K562 (cell line): ENCODE measurements at regions not wholly inside any gene's neighbourhood (a gene's known extent, or its start where the extent isn't known, plus 50 kb on each side); places are given as distances from the start of the nearest gene placed in this dataset.

Experiments
- ATAC-seq: fragments of 200-7000 bp; cut with Tn5 transposase; 3 replicates; pipeline ENCODE4 v1.9.1; 2020; ENCODE audit warnings: moderate library complexity
- BruUV-seq: library from RNA; stranded (reverse); fragments of 400-500 nt; replicated peaks from 2 replicates; lab custom pipeline; 2021; lab: Mats Ljungman, UMichigan
- CTCF ChIA-PET: fragments of 300-600 bp; formaldehyde crosslinking; extraction: SDS; loops from one replicate; lab custom pipeline; 2021; ENCODE audit warnings: low intra/inter-chr PET ratio; lab: Yijun Ruan, JAX
- POLR2A ChIA-PET: fragments of 300-600, 350-650 bp; sonication (Branson Sonifier 250); formaldehyde crosslinking; extraction: SDS; loops from one replicate; lab custom pipeline; 2021; ENCODE audit warnings: antibody characterized with exemption, inconsistent platforms; lab: Yijun Ruan, JAX
- DNase-seq, 4 experiments: peaks; one replicate each; pipeline versions ENCODE4 v3.0.0 to v3.0.0-alpha.2; 2011 to 2018; ENCODE audit warnings: low spot score in 3 of 4, mixed read lengths in 3 of 4; ENCODE audit errors: extremely low read depth in 1 of 4
- FAIRE-seq: peaks from 2 replicates; lab custom pipeline; 2011; peaks lifted over from hg19 to GRCh38; lab: Jason Lieb, UNC
- H2AFZ ChIP-seq: 2 replicates; pipeline ENCODE4 v1.6.0; 2011; ENCODE audit warnings: low read depth, low read length, control low read depth, inconsistent platforms
- H3K27ac ChIP-seq: fragments of 200-600 bp; 3 replicates; pipeline ENCODE4 v1.8.0; 2011; ENCODE audit warnings: low read depth, mild to moderate bottlenecking, control low read depth, inconsistent platforms, low read length, moderate library complexity, mixed read lengths; ENCODE audit errors: extremely low read depth
- H3K27me3 ChIP-seq, 2 experiments: fragments of 300-600 bp in 1 of 2; 2 replicates in 1 of 2; 3 replicates in 1 of 2; pipeline versions ENCODE4 v1.6.0 to v1.8.0; 2011; ENCODE audit warnings: inconsistent platforms in 2 of 2, low read length in 2 of 2, mild to moderate bottlenecking in 1 of 2, mixed read lengths in 1 of 2, moderate library complexity in 1 of 2; ENCODE audit not compliant: control insufficient read depth in 2 of 2, insufficient read depth in 2 of 2
- H3K36me3 ChIP-seq: fragments of 300-600 bp; 3 replicates; pipeline ENCODE4 v1.8.0; 2011; ENCODE audit warnings: mild to moderate bottlenecking, low read length, inconsistent platforms; ENCODE audit not compliant: control insufficient read depth, insufficient read depth
- H3K4me1 ChIP-seq, 2 experiments: fragments of 200-600 bp in 1 of 2; replicated peaks in 1 of 2; 2 replicates in 1 of 2; 3 replicates in 1 of 2; pipeline versions ENCODE4 v1.5.1 to v1.8.0; 2011; ENCODE audit warnings: inconsistent platforms in 2 of 2, low read length in 2 of 2, mild to moderate bottlenecking in 1 of 2, mixed read lengths in 1 of 2, moderate library complexity in 1 of 2; ENCODE audit not compliant: control insufficient read depth in 2 of 2, insufficient read depth in 2 of 2
- H3K4me2 ChIP-seq: 2 replicates; pipeline ENCODE4 v1.6.1; 2011; ENCODE audit warnings: low read length, control low read depth, inconsistent platforms, mixed read lengths; ENCODE audit not compliant: insufficient read depth
- H3K4me3 ChIP-seq: fragments of 200-600 bp; sonication (generic), shearing (Covaris generic); 2 replicates; pipeline ENCODE4 v1.5.1; 2016; ENCODE audit warnings: control low read depth, inconsistent platforms
- H3K79me2 ChIP-seq: fragments of 200-600 bp; 3 replicates; pipeline ENCODE4 v1.8.0; 2011; ENCODE audit warnings: low read length, inconsistent platforms; ENCODE audit not compliant: control insufficient read depth, insufficient read depth
- H3K9ac ChIP-seq, 2 experiments: 2 replicates each; pipeline versions ENCODE4 v1.6.0 to v1.6.1; 2011; ENCODE audit warnings: low read depth in 2 of 2, low read length in 2 of 2, control low read depth in 1 of 2, inconsistent platforms in 1 of 2, mild to moderate bottlenecking in 1 of 2, mixed read lengths in 1 of 2; ENCODE audit not compliant: insufficient read depth in 1 of 2
- H3K9me1 ChIP-seq: one replicate; pipeline ENCODE4 v1.6.0; 2011; ENCODE audit warnings: inconsistent platforms, mild to moderate bottlenecking, low read length, moderate library complexity; ENCODE audit not compliant: control insufficient read depth, insufficient read depth
- H3K9me3 ChIP-seq: replicated peaks from 2 replicates; pipeline ENCODE4 v1.5.1; 2011; ENCODE audit warnings: low read depth, low read length, inconsistent platforms; ENCODE audit not compliant: control insufficient read depth, insufficient read depth
- H4K20me1 ChIP-seq: replicated peaks from 2 replicates; pipeline ENCODE4 v1.6.1; 2011; ENCODE audit warnings: low read length, inconsistent platforms, mixed read lengths; ENCODE audit not compliant: control insufficient read depth, insufficient read depth
- ETS2 ChIP-seq: IDR thresholded peaks from 2 replicates; pipeline ENCODE4 v1.6.1; 2016; ENCODE audit warnings: borderline replicate concordance, missing genetic modification characterization, mild to moderate bottlenecking, moderate library complexity, missing compliant biosample characterization; ENCODE audit not compliant: poor library complexity, severe bottlenecking
- FOXM1 ChIP-seq, 2 experiments: fragments of 450-650 bp in 1 of 2; sonication (generic) in 1 of 2; formaldehyde crosslinking in 1 of 2; IDR thresholded peaks; 2 replicates each; pipeline versions ENCODE4 v1.6.1 to v1.9.0; 2017 to 2022; ENCODE audit warnings: low read depth in 2 of 2, mild to moderate bottlenecking in 2 of 2, missing genetic modification reagents in 1 of 2, moderate library complexity in 1 of 2
- HMG20A ChIP-seq: fragments of 450-650 bp; formaldehyde crosslinking; conservative IDR thresholded peaks from 2 replicates; pipeline ENCODE4 v1.4.0; 2020; ENCODE audit warnings: mild to moderate bottlenecking, mixed read lengths
- IFI16 ChIP-seq: fragments of 250-450 bp; sonication (Bioruptor Pico); IDR thresholded peaks from 2 replicates; pipeline ENCODE4 v2.1.2; 2022; ENCODE audit warnings: mild to moderate bottlenecking, inconsistent platforms
- MAFF ChIP-seq: IDR thresholded peaks from 2 replicates; pipeline ENCODE4 v1.6.1; 2012; ENCODE audit warnings: low read length, improper control_type of control experiment
- RBM22 ChIP-seq: fragments of 200-400 bp; formaldehyde crosslinking; IDR thresholded peaks from 2 replicates; pipeline ENCODE4 v1.6.1; 2018; ENCODE audit warnings: low read length, low read depth; ENCODE audit not compliant: poor library complexity, severe bottlenecking
- RFX1 ChIP-seq: fragments of 450-650 bp; IDR thresholded peaks from 2 replicates; pipeline ENCODE4 v1.6.1; 2016; ENCODE audit warnings: mild to moderate bottlenecking, moderate library complexity
- SUPT5H ChIP-seq: fragments of 450-650 bp; IDR thresholded peaks from 2 replicates; pipeline ENCODE4 v1.6.1; 2016
- ZEB2 ChIP-seq: fragments of 450-650 bp; IDR thresholded peaks from 2 replicates; pipeline ENCODE4 v1.6.1; 2016
- ZNF121 ChIP-seq: sonication (generic); formaldehyde crosslinking; conservative IDR thresholded peaks from 2 replicates; pipeline ENCODE4 v1.8.0; 2022; ENCODE audit warnings: missing genetic modification reagents
- WGBS: fragments of 100-300 bp; shearing (Covaris generic); methylation state at CpG from one replicate; pipeline ENCODE4 v1.1.6; 2016; ENCODE audit warnings: low coverage, mixed read lengths; ENCODE audit not compliant: insufficient coverage; ENCODE audit errors: missing lambda C conversion rate; 5-methylcytosine and 5-hydroxymethylcytosine counted together
- in situ Hi-C: fragments of 300-500 bp; cut with MboI; formaldehyde crosslinking; loops from 4 replicates; pipeline ENCODE4 v1.15.0; 2018; ENCODE audit warnings: inconsistent platforms, mixed read lengths
- intact Hi-C: fragments of 100-400 bp; cut with micrococcal nuclease; formaldehyde crosslinking; loops from 2 replicates; pipeline ENCODE4 v1.14.2; 2022
- TF ChIP-seq, protein P1 (sequence below): conservative IDR thresholded peaks from 2 replicates; pipeline ENCODE4 v1.6.1; 2011; ENCODE audit warnings: low read depth, mild to moderate bottlenecking, low read length; ENCODE audit not compliant: control insufficient read depth
- TF ChIP-seq, protein P2 (sequence below): fragments of 250-450 bp; sonication (Bioruptor Pico); IDR thresholded peaks from 2 replicates; pipeline ENCODE4 v1.5.1; 2021; ENCODE audit warnings: mild to moderate bottlenecking
- TF ChIP-seq, protein P3 (sequence below): fragments of 250-450 bp; sonication (Bioruptor Pico); IDR thresholded peaks from 2 replicates; pipeline ENCODE4 v1.5.0; 2021; ENCODE audit warnings: mild to moderate bottlenecking, moderate library complexity

DNA sequence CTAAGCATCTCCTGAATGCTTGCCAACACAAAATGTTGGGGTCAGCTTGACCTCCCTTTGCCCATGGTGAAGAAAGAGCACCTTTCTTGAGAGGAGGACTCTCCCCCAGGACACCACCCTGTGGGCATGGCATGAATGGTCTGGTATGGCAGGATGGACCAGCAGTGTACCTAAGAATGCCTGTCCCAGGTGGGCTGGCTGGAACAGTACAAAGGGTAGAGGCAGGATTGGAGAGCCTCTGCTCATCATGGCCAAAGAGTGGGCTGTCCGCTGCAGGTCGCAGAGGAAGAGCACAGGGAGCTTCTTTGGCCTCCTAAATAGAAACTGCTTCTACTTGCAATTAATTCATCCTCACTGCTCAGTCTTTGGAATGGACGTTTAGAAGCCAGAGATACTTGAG lies 131.6 kb upstream of the OSMR start (continued):
- TF ChIP-seq MAFF (no peak), IFI16 (CRISPR knock-in tag) (no peak), ZEB2 (no peak)
- TF ChIP-seq, protein P1, sequence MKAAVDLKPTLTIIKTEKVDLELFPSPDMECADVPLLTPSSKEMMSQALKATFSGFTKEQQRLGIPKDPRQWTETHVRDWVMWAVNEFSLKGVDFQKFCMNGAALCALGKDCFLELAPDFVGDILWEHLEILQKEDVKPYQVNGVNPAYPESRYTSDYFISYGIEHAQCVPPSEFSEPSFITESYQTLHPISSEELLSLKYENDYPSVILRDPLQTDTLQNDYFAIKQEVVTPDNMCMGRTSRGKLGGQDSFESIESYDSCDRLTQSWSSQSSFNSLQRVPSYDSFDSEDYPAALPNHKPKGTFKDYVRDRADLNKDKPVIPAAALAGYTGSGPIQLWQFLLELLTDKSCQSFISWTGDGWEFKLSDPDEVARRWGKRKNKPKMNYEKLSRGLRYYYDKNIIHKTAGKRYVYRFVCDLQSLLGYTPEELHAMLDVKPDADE: no peak

DNA sequence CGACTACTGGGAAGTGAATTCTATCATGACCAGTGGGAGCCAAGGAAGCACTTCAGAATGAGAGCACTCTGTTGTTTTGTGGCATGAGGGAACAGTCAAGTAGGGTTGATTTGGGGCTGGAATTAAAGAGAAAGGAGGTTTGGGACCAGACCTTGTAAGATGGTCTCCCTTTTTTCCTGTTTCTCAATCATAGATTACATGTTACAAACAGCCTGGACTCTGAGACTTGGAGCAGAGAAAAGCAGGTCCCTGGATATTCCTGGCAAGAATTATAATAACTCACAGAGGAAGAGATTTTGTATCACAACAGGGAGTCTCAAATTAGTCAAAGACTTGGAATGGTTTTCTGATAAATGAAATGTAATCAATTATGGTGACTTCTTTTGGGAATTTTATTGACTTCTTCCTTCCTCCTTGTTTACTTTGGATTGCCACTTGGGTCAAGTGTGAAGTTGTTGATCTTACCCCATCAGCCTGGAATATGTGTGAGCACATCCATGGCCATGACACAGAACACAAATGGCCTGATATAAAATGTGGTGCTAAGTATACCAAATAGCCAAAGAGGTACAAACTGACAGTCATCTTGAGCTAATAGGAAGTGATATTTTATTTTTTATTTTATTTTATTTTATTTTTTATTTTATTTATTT lies 131.0 kb upstream of the OSMR start:
- no TSS peak for BruUV-seq
- H3K27ac ChIP-seq: no peak overlapping the region
- FAIRE-seq: no peak
- intact Hi-C loops (no loop called here), in situ Hi-C loops (no loop called here)
- ATAC-seq: no peak
- no peak overlapping the region for H3K9ac ChIP-seq
- CTCF ChIA-PET: no interaction called here
- DNase-seq: no peak
- no peaks in the 10 kb centered on the region for H3K36me3 ChIP-seq
- H3K9me1 ChIP-seq: no peaks in the 10 kb centered on the region
- 0% methylated on average over 1 of the region's 1 CpG for WGBS
- no peaks in the 10 kb centered on the region for H4K20me1 ChIP-seq
- H3K4me1 ChIP-seq: no peaks in the 10 kb centered on the region
- H3K27me3 ChIP-seq: peaks cover 3 to 10% of the 10 kb centered on the region in 2 experiments; a peak in 1 of 5 replicates
- POLR2A ChIA-PET: interaction anchor here (0.8 kb wide), 1 partner anchor 8 kb away, joined by 5 read pairs; no protein-coding TSS in a partner anchor
- H3K79me2 ChIP-seq: no peaks in the 10 kb centered on the region
- no peak overlapping the region for H3K4me3 ChIP-seq
- H3K9me3 ChIP-seq: no peaks in the 10 kb centered on the region
- no peak overlapping the region for H2AFZ ChIP-seq
- H3K4me2 ChIP-seq: no peak overlapping the region
- TF ChIP-seq, protein P2, sequence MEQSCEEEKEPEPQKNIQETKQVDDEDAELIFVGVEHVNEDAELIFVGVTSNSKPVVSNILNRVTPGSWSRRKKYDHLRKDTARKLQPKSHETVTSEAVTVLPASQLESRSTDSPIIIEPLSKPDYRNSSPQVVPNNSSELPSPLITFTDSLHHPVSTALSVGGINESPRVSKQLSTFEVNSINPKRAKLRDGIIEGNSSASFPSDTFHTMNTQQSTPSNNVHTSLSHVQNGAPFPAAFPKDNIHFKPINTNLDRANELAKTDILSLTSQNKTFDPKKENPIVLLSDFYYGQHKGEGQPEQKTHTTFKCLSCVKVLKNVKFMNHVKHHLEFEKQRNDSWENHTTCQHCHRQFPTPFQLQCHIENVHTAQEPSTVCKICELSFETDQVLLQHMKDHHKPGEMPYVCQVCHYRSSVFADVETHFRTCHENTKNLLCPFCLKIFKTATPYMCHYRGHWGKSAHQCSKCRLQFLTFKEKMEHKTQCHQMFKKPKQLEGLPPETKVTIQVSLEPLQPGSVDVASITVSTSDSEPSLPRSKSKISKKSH: no peak
- TF ChIP-seq, protein P3, sequence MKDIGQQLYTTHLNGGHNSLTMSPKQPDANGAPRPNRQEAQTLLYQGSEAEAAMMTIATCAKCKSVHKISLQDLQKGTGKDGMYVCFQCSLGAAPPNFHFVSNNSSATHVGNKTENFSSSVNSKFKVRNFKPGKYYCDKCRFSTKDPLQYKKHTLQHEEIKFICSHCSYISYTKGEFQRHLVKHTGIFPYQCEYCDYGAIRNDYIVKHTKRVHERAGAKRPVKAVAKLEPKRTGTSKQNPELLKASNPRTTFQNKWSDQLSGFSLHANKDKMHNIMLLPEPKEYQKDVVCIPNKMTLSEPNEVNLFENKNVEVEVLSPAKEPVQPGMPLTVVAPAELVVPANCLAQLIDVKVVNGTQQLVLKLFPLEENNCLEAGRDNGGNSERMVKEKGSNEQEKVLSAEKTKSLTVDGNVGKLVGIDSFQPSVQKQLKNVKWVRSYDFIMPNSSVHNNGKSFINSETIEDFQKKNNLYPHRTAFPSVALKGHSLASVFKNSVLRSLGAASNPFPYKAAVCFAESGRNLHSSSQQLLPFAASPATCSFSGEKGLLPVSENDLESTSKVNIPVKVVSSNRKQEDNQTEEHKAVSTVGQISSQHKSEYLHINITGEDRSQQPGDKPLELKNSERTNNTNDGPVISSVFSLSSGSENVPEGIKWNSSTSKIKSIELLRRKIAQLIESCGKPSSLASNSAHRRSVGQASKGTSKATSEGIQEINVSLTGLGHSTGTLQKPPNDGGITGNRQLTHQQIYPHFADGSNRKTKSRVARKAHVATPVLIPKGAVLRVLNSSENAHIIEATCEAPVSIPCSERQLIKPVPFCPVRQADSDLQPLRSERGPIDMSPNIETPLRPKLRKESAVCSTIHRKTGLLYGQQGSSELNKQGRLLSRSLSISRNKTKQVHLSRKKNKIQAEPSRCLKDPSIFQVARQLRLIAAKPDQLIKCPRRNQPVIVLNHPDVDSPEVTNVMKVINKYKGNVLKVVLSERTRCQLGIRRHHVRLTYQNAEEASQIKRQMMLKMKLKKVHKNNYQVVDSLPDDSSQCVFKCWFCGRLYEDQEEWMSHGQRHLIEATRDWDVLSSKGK (CRISPR knock-in tag): no peak
- no peak for TF ChIP-seq ETS2 (tag)
- TF ChIP-seq SUPT5H: no peak
- TF ChIP-seq FOXM1 (IDR thresholded peaks at IDR 0.05; ENCODE audit: low read depth): no peak
- no peak for TF ChIP-seq FOXM1 (CRISPR knock-in tag; IDR thresholded peaks at IDR 0.05; ENCODE audit: low read depth)
- no peak for TF ChIP-seq RFX1
- TF ChIP-seq ZNF121: no peak
- TF ChIP-seq RBM22: no peak
- TF ChIP-seq HMG20A (CRISPR knock-in tag): no peak
